PC-9 (cell line): ENCODE measurements at regions not wholly inside any gene's neighbourhood (a gene's known extent, or its start where the extent isn't known, plus 50 kb on each side); places are given as distances from the start of the nearest gene placed in this dataset.

ENCODE experiments used
- BruUV-seq: library from RNA; stranded (reverse); fragments of 400-500 nt; replicated peaks from 2 replicates; lab custom pipeline; 2021; lab: Mats Ljungman, UMichigan
- CTCF ChIA-PET: fragments of 300-600 bp; sonication (Branson Sonifier 250); formaldehyde crosslinking; loops from one replicate; lab custom pipeline; 2022; ENCODE audit warnings: antibody characterized with exemption; lab: Charles Lee
- POLR2A ChIA-PET: fragments of 300-600 bp; sonication (Branson Sonifier 250); formaldehyde crosslinking; loops from one replicate; lab custom pipeline; 2022; ENCODE audit warnings: antibody characterized with exemption; ENCODE audit not compliant: unreplicated experiment; lab: Charles Lee
- DNase-seq, 2 experiments: peaks; one replicate each; pipeline versions ENCODE4 v3.0.0 to v3.0.0-alpha.2; 2015 to 2022; ENCODE audit warnings: mixed read lengths in 1 of 2
- H2AFZ ChIP-seq: fragments of 200-600 bp; sonication (generic); 2 replicates; pipeline ENCODE4 v1.8.1; 2017; ENCODE audit warnings: antibody characterized with exemption
- H3F3A ChIP-seq: fragments of 200-600 bp; sonication (generic); 2 replicates; pipeline ENCODE4 v1.8.1; 2017; ENCODE audit warnings: antibody characterized with exemption, mild to moderate bottlenecking, low read depth; ENCODE audit not compliant: insufficient read depth
- H3K27ac ChIP-seq: fragments of 200-600 bp; sonication (generic); 2 replicates; pipeline ENCODE4 v1.6.1; 2016; ENCODE audit warnings: mixed run types
- H3K27me3 ChIP-seq: fragments of 200-600 bp; sonication (generic); 2 replicates; pipeline ENCODE4 v1.6.1; 2016; ENCODE audit warnings: low read depth, mixed run types; ENCODE audit not compliant: insufficient read depth
- H3K36me3 ChIP-seq: fragments of 200-600 bp; sonication (generic); 2 replicates; pipeline ENCODE4 v1.6.1; 2016; ENCODE audit warnings: low read depth, mixed run types
- H3K4me1 ChIP-seq: fragments of 200-600 bp; sonication (generic); replicated peaks from 2 replicates; pipeline ENCODE4 v1.6.1; 2016; ENCODE audit warnings: mixed run types; ENCODE audit not compliant: insufficient read depth
- H3K4me2 ChIP-seq: fragments of 200-600 bp; sonication (generic); 2 replicates; pipeline ENCODE4 v1.6.1; 2017; ENCODE audit warnings: mixed run types
- H3K4me3 ChIP-seq: fragments of 200-600 bp; sonication (generic); 2 replicates; pipeline ENCODE4 v1.6.1; 2016; ENCODE audit warnings: mixed run types
- H3K79me2 ChIP-seq: fragments of 200-600 bp; sonication (generic); 2 replicates; pipeline ENCODE4 v1.6.1; 2017; ENCODE audit warnings: low read depth, mixed run types
- H3K9me2 ChIP-seq: fragments of 200-600 bp; sonication (generic); 2 replicates; pipeline ENCODE4 v1.8.1; 2017; ENCODE audit warnings: mild to moderate bottlenecking; ENCODE audit not compliant: insufficient read depth
- H3K9me3 ChIP-seq: fragments of 200-600 bp; sonication (generic); 2 replicates; pipeline ENCODE4 v1.8.1; 2016; ENCODE audit warnings: low read depth; ENCODE audit not compliant: insufficient read depth
- H4K20me1 ChIP-seq: fragments of 200-600 bp; sonication (generic); 2 replicates; pipeline ENCODE4 v1.8.1; 2017; ENCODE audit not compliant: insufficient read depth
- EZH2 ChIP-seq: fragments of 200-600 bp; sonication (generic); IDR thresholded peaks from 2 replicates; pipeline ENCODE4 v1.8.0; 2017; ENCODE audit warnings: antibody characterized with exemption, low read depth
- intact Hi-C: fragments of 100-400 bp; cut with micrococcal nuclease; formaldehyde crosslinking; loops from one replicate; pipeline ENCODE4 v1.10.0; 2022; ENCODE audit not compliant: unreplicated experiment
- TF ChIP-seq, protein P1 (sequence below): fragments of 200-600 bp; sonication (generic); conservative IDR thresholded peaks from 2 replicates; pipeline ENCODE4 v1.6.1; 2017; ENCODE audit warnings: mixed run types, antibody characterized with exemption, mild to moderate bottlenecking, moderate library complexity

DNA sequence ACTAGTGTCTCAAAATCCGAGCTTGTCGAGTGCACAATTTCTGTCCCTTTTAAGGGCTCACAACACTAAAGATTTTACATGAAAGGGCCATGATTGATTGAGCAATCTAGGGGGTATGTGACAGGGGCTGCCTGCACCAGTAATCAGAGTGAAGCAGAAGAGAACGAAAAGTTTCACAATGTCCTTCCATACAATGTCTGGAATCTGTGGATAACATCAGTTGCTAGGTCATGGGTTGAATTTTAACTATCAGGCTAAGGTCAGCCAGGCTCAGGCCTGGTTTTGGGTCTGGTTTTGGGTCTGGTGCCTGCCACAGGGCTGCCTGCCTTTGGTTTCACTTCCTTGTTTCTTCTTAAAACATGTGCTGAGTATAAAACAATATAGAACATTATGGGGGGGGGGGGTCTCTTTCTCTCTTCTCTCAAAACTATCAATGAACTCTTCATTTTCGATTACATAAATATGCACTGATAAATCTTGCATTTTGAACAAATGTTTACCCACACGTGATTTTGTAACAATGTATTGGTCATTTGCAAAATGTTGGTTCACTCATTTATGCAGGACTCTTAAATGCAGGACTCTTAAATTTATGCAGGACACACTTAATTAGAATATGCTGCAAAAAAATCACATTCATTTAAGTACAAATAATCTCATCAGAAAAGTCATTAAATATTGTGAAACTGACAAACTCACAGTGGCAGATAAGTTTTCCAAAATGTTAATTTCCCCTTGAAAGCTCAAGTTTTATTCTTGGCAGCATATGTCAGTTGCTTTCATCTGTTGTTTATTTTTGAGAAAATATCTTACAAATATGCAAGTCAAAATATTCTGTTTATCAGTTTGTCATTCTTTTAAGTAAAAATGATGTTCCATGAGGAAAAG, 290.5 kb upstream of the KYNU start:
- Histone ChIP-seq H3K9me2 (0 out of 2 replicates have a peak, but pooled peaks cover 10% of the 10 kb centered on the region), H3F3A (no peaks in the 10 kb centered on the region), H3K4me2 (no peak overlapping the region), H2AFZ (no peak overlapping the region), H3K36me3 (no peaks in the 10 kb centered on the region), H3K9me3 (no peaks in the 10 kb centered on the region), H4K20me1 (no peaks in the 10 kb centered on the region), H3K4me1 (no peaks in the 10 kb centered on the region), H3K27me3 (no peaks in the 10 kb centered on the region), H3K79me2 (no peaks in the 10 kb centered on the region), H3K4me3 (no peak overlapping the region), H3K27ac (no peak overlapping the region)
- intact Hi-C loops: no loop called here
- BruUV-seq: no TSS peak
- no peak for DNase-seq
- ChIA-PET POLR2A (no interaction called here), CTCF (no interaction called here)
- TF ChIP-seq EZH2: no peak
- TF ChIP-seq, protein P1, sequence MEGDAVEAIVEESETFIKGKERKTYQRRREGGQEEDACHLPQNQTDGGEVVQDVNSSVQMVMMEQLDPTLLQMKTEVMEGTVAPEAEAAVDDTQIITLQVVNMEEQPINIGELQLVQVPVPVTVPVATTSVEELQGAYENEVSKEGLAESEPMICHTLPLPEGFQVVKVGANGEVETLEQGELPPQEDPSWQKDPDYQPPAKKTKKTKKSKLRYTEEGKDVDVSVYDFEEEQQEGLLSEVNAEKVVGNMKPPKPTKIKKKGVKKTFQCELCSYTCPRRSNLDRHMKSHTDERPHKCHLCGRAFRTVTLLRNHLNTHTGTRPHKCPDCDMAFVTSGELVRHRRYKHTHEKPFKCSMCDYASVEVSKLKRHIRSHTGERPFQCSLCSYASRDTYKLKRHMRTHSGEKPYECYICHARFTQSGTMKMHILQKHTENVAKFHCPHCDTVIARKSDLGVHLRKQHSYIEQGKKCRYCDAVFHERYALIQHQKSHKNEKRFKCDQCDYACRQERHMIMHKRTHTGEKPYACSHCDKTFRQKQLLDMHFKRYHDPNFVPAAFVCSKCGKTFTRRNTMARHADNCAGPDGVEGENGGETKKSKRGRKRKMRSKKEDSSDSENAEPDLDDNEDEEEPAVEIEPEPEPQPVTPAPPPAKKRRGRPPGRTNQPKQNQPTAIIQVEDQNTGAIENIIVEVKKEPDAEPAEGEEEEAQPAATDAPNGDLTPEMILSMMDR: no peak

DNA sequence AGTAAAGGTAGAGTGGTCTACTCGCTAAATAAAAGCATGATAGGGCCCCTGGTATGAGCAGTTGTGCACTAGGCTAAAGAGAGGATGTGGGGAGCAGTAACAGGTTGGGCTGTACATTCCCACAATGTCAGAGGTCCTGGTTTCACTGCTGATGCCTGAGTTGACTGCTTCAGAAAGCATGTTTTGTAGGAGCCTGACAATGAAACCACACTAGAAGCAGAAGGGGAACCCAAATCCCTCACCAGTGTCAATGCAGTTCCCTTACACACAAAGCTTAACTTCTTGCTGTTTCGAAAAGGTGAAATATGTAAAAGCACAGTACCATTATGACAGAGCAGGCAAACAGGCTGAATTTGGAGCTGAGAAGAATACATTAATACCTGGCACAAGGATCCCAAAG, 291.7 kb upstream of the KYNU start:
- no peak for TF ChIP-seq EZH2
- TF ChIP-seq, protein P1: no peak
- Histone ChIP-seq H3K4me2 (no peak overlapping the region), H4K20me1 (no peaks in the 10 kb centered on the region), H3K4me1 (no peaks in the 10 kb centered on the region), H3K27me3 (no peaks in the 10 kb centered on the region), H3K79me2 (no peaks in the 10 kb centered on the region), H3F3A (no peaks in the 10 kb centered on the region), H3K4me3 (no peak overlapping the region), H3K9me3 (no peaks in the 10 kb centered on the region), H3K27ac (no peak overlapping the region), H2AFZ (no peak overlapping the region), H3K9me2 (0 out of 2 replicates have a peak, but pooled peaks cover 10% of the 10 kb centered on the region), H3K36me3 (no peaks in the 10 kb centered on the region)
- POLR2A ChIA-PET: no interaction called here
- CTCF ChIA-PET: no interaction called here
- intact Hi-C loops: no loop called here
- BruUV-seq: no TSS peak
- DNase-seq: no peak

DNA sequence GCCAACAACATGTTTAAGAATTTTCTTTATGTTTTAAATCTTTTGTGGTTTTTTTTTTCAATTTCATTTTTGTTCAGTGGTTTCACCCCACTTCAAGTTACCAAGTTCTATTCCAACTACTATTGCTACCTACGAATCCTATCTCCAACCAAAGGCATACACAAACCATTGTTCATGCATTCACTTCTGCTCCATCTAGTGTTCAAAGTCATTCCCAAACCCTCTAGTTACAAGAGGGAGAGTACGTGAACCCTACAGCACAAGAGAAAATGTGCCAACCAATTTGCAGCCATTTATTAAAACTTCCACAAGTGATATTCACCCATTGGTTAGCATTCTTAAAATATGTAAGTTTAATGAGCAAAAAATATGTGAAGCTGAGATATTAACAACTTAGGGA, 295.1 kb upstream of the KYNU start:
- H3K36me3 ChIP-seq: no peaks in the 10 kb centered on the region
- no peak overlapping the region for H3K4me3 ChIP-seq
- no peak overlapping the region for H2AFZ ChIP-seq
- no peak for DNase-seq
- no TSS peak for BruUV-seq
- no peaks in the 10 kb centered on the region for H3K4me1 ChIP-seq
- 0 out of 2 replicates have a peak, but pooled peaks cover 10% of the 10 kb centered on the region for H3K9me2 ChIP-seq
- TF ChIP-seq EZH2: no peak
- TF ChIP-seq, protein P1: no peak
- H4K20me1 ChIP-seq: no peaks in the 10 kb centered on the region
- no peaks in the 10 kb centered on the region for H3K79me2 ChIP-seq
- no peaks in the 10 kb centered on the region for H3F3A ChIP-seq
- H3K27ac ChIP-seq: no peak overlapping the region
- no peak overlapping the region for H3K4me2 ChIP-seq
- intact Hi-C loops: no loop called here
- no peaks in the 10 kb centered on the region for H3K27me3 ChIP-seq
- H3K9me3 ChIP-seq: no peaks in the 10 kb centered on the region
- ChIA-PET POLR2A (no interaction called here), CTCF (no interaction called here)
